ENCODE measurements at regions not wholly inside any gene's neighbourhood (a gene's known extent, or its start where the extent isn't known, plus 50 kb on each side); places are given as distances from the start of the nearest gene placed in this dataset.
A peak's percentile ranks its signal among the peaks of the same experiment; 100 is the strongest.
"Not testable (repeated sequence)": the region's sequence is repeated elsewhere in the genome, so short reads cannot be mapped to it uniquely, and the experiment has no call there.

GRCh38 chrX:141520750-141521149 lies 63.8 kb downstream of the SPANXA1 start:
- not testable (repeated sequence) for H3K4me3 ChIP-seq (ENCODE audit: low read depth, low read length); H3K27ac ChIP-seq; H3K36me3 ChIP-seq; DNase-seq; H3K27me3 ChIP-seq (ENCODE audit: insufficient read depth, low read depth, severe bottlenecking); H3K9me3 ChIP-seq (ENCODE audit: severe bottlenecking)

- DNase-seq; H3K9me3 ChIP-seq (ENCODE audit: severe bottlenecking); H3K4me3 ChIP-seq (ENCODE audit: low read depth, low read length); H3K27ac ChIP-seq; H3K36me3 ChIP-seq: not testable (repeated sequence)
- peaks cover 10% of the 10 kb centered on the region for H3K27me3 ChIP-seq (ENCODE audit: insufficient read depth, low read depth, severe bottlenecking)
Measured at GRCh38 chrX:141475788-141476187, 108.8 kb downstream of the SPANXA1 start.

- DNase-seq, result no peak
- Histone ChIP-seq H3K9me3 (ENCODE audit: severe bottlenecking) (no peaks in the 10 kb centered on the region), H3K27me3 (ENCODE audit: insufficient read depth, low read depth, severe bottlenecking) (peaks cover 14% of the 10 kb centered on the region), H3K4me3 (ENCODE audit: low read depth, low read length) (no peak overlapping the region), H3K27ac (no peak overlapping the region), H3K36me3 (no peaks in the 10 kb centered on the region)
- no peak for TF ChIP-seq CTCF (IDR thresholded peaks at IDR 0.05; ENCODE audit: low read depth, low read length)
Measured at GRCh38 chrX:141469469-141469868, 115.1 kb downstream of the SPANXA1 start.

GRCh38 chrX:141468940-141469339 lies 115.6 kb downstream of the SPANXA1 start:
- Histone ChIP-seq H3K27me3 (ENCODE audit: insufficient read depth, low read depth, severe bottlenecking) (peaks cover 14% of the 10 kb centered on the region), H3K27ac (no peak overlapping the region), H3K4me3 (ENCODE audit: low read depth, low read length) (no peak overlapping the region), H3K9me3 (ENCODE audit: severe bottlenecking) (no peaks in the 10 kb centered on the region), H3K36me3 (no peaks in the 10 kb centered on the region)
- no peak for DNase-seq
- TF ChIP-seq CTCF (IDR thresholded peaks at IDR 0.05; ENCODE audit: low read depth, low read length), result no peak

GRCh38 chrX:141467442-141467841 lies 117.1 kb downstream of the SPANXA1 start:
- no peak for DNase-seq
- H3K4me3 ChIP-seq (ENCODE audit: low read depth, low read length), result no peak overlapping the region
- no peaks in the 10 kb centered on the region for H3K36me3 ChIP-seq
- H3K9me3 ChIP-seq (ENCODE audit: severe bottlenecking), result no peaks in the 10 kb centered on the region
- no peak overlapping the region for H3K27ac ChIP-seq
- TF ChIP-seq CTCF (IDR thresholded peaks at IDR 0.05; ENCODE audit: low read depth, low read length), result peak; percentile 24; the same call in 1 of the 2 replicates
- peaks cover 13% of the 10 kb centered on the region for H3K27me3 ChIP-seq (ENCODE audit: insufficient read depth, low read depth, severe bottlenecking)

- DNase-seq, result no peak
- no peak for TF ChIP-seq CTCF (IDR thresholded peaks at IDR 0.05; ENCODE audit: low read depth, low read length)
- peaks cover 10% of the 10 kb centered on the region for H3K27me3 ChIP-seq (ENCODE audit: insufficient read depth, low read depth, severe bottlenecking)
- H3K4me3 ChIP-seq (ENCODE audit: low read depth, low read length), result no peak overlapping the region
- no peak overlapping the region for H3K27ac ChIP-seq
- H3K9me3 ChIP-seq (ENCODE audit: severe bottlenecking), result no peaks in the 10 kb centered on the region
- no peaks in the 10 kb centered on the region for H3K36me3 ChIP-seq
Measured at GRCh38 chrX:141455103-141455502, 129.4 kb downstream of the SPANXA1 start.

GRCh38 chrX:141443922-141444321 lies 140.6 kb downstream of the SPANXA1 start:
- H3K9me3 ChIP-seq (ENCODE audit: severe bottlenecking), result no peaks in the 10 kb centered on the region
- H3K27me3 ChIP-seq (ENCODE audit: insufficient read depth, low read depth, severe bottlenecking), result peaks cover 13% of the 10 kb centered on the region
- no peak for TF ChIP-seq CTCF (IDR thresholded peaks at IDR 0.05; ENCODE audit: low read depth, low read length)
- DNase-seq, result no peak
- no peak overlapping the region for H3K27ac ChIP-seq
- H3K36me3 ChIP-seq, result no peaks in the 10 kb centered on the region
- no peak overlapping the region for H3K4me3 ChIP-seq (ENCODE audit: low read depth, low read length)

Measured in WERI-Rb-1 (cell line).